Panc1 (cell line): ENCODE measurements at regions not wholly inside any gene's neighbourhood (a gene's known extent, or its start where the extent isn't known, plus 50 kb on each side); places are given as distances from the start of the nearest gene placed in this dataset.

Experiments used
- CTCF ChIP-seq: fragments of 450-650 bp; IDR thresholded peaks from 2 replicates; pipeline ENCODE4 v1.5.1; 2017; ENCODE audit warnings: mild to moderate bottlenecking
- POLR2AphosphoS5 ChIP-seq: IDR thresholded peaks from 2 replicates; pipeline ENCODE4 v1.6.1; 2012; ENCODE audit warnings: mild to moderate bottlenecking, low read depth, low read length, moderate library complexity
- REST ChIP-seq, 2 experiments: IDR thresholded peaks; 2 replicates each; pipeline ENCODE4 v1.6.1; 2011 to 2012; ENCODE audit warnings: low read depth in 2 of 2, control low read depth in 1 of 2, low read length in 1 of 2, mild to moderate bottlenecking in 1 of 2, moderate library complexity in 1 of 2; ENCODE audit not compliant: insufficient read depth in 1 of 2
- SIN3A ChIP-seq: IDR thresholded peaks from 2 replicates; pipeline ENCODE4 v1.6.1; 2012; ENCODE audit warnings: low read depth, mild to moderate bottlenecking, low read length, moderate library complexity, borderline replicate concordance; ENCODE audit not compliant: insufficient read depth
- TCF7L2 ChIP-seq: IDR thresholded peaks from 2 replicates; pipeline ENCODE4 v1.6.1; 2011; ENCODE audit warnings: mild to moderate bottlenecking, low read depth, low read length, inconsistent platforms

GRCh38 chr11:32328392-32328791 lies 106.9 kb downstream of the WT1 start:
- TF ChIP-seq CTCF (no peak), REST (IDR thresholded peaks at IDR 0.05; ENCODE audit: insufficient read depth in 1 of 2, low read depth in 2 of 2, low read length in 1 of 2) (no peak), POLR2AphosphoS5 (no peak), TCF7L2 (no peak), SIN3A (no peak)
